ENCODE measurements at regions not wholly inside any gene's neighbourhood (a gene's known extent, or its start where the extent isn't known, plus 50 kb on each side); places are given as distances from the start of the nearest gene placed in this dataset.
"Not testable (repeated sequence)": the region's sequence is repeated elsewhere in the genome, so short reads cannot be mapped to it uniquely, and the experiment has no call there.

GRCh38 chr5:117733051-117733450 is 1158.4 kb upstream of the SEMA6A start:
- DNase-seq (ENCODE audit: insufficient read length, low spot score) (no peak), FAIRE-seq (no peak)
- no peak for TF ChIP-seq POU2F2 (IDR thresholded peaks at IDR 0.05; ENCODE audit: low read depth, low read length)
- no peak for TF ChIP-seq SPI1 (IDR thresholded peaks at IDR 0.05; ENCODE audit: low read depth, low read length)
- no peak for TF ChIP-seq POLR2A (IDR thresholded peaks at IDR 0.05; ENCODE audit: low read depth, low read length)
- TF ChIP-seq TAF1 (IDR thresholded peaks at IDR 0.05; ENCODE audit: low read depth, low read length) = no peak
- no peak for TF ChIP-seq POLR2AphosphoS5 (IDR thresholded peaks at IDR 0.05; ENCODE audit: low read depth, low read length)
- TF ChIP-seq PAX5 (IDR thresholded peaks at IDR 0.05; ENCODE audit: insufficient read depth, low read length, severe bottlenecking) = no peak

- FAIRE-seq (no peak), DNase-seq (ENCODE audit: insufficient read length, low spot score) (no peak)
- TF ChIP-seq POLR2AphosphoS5 (IDR thresholded peaks at IDR 0.05; ENCODE audit: low read depth, low read length) = no peak
- no peak for TF ChIP-seq SPI1 (IDR thresholded peaks at IDR 0.05; ENCODE audit: low read depth, low read length)
- TF ChIP-seq TAF1 (IDR thresholded peaks at IDR 0.05; ENCODE audit: low read depth, low read length) = no peak
- no peak for TF ChIP-seq POU2F2 (IDR thresholded peaks at IDR 0.05; ENCODE audit: low read depth, low read length)
- no peak for TF ChIP-seq PAX5 (IDR thresholded peaks at IDR 0.05; ENCODE audit: insufficient read depth, low read length, severe bottlenecking)
- no peak for TF ChIP-seq POLR2A (IDR thresholded peaks at IDR 0.05; ENCODE audit: low read depth, low read length)
Measured at GRCh38 chr5:117732264-117732663, 1157.6 kb upstream of the SEMA6A start.

GRCh38 chr5:117731446-117731845 is 1156.8 kb upstream of the SEMA6A start:
- TF ChIP-seq POLR2AphosphoS5 (IDR thresholded peaks at IDR 0.05; ENCODE audit: low read depth, low read length) (no peak), PAX5 (IDR thresholded peaks at IDR 0.05; ENCODE audit: insufficient read depth, low read length, severe bottlenecking) (no peak), TAF1 (IDR thresholded peaks at IDR 0.05; ENCODE audit: low read depth, low read length) (no peak), SPI1 (IDR thresholded peaks at IDR 0.05; ENCODE audit: low read depth, low read length) (no peak), POLR2A (IDR thresholded peaks at IDR 0.05; ENCODE audit: low read depth, low read length) (no peak), POU2F2 (IDR thresholded peaks at IDR 0.05; ENCODE audit: low read depth, low read length) (no peak)
- DNase-seq (ENCODE audit: insufficient read length, low spot score) (no peak), FAIRE-seq (no peak)

GRCh38 chr5:117720784-117721183 is 1146.2 kb upstream of the SEMA6A start:
- not testable (repeated sequence) for FAIRE-seq; DNase-seq (ENCODE audit: insufficient read length, low spot score)

GRCh38 chr5:117719413-117719812 is 1144.8 kb upstream of the SEMA6A start:
- TF ChIP-seq PAX5 (IDR thresholded peaks at IDR 0.05; ENCODE audit: insufficient read depth, low read length, severe bottlenecking) (no peak), POLR2A (IDR thresholded peaks at IDR 0.05; ENCODE audit: low read depth, low read length) (no peak), POLR2AphosphoS5 (IDR thresholded peaks at IDR 0.05; ENCODE audit: low read depth, low read length) (no peak), POU2F2 (IDR thresholded peaks at IDR 0.05; ENCODE audit: low read depth, low read length) (no peak), SPI1 (IDR thresholded peaks at IDR 0.05; ENCODE audit: low read depth, low read length) (no peak), TAF1 (IDR thresholded peaks at IDR 0.05; ENCODE audit: low read depth, low read length) (no peak)
- no peak for DNase-seq (ENCODE audit: insufficient read length, low spot score)
- FAIRE-seq = no peak

- FAIRE-seq = no peak
- TF ChIP-seq POU2F2 (IDR thresholded peaks at IDR 0.05; ENCODE audit: low read depth, low read length) = no peak
- no peak for TF ChIP-seq POLR2AphosphoS5 (IDR thresholded peaks at IDR 0.05; ENCODE audit: low read depth, low read length)
- TF ChIP-seq SPI1 (IDR thresholded peaks at IDR 0.05; ENCODE audit: low read depth, low read length) = no peak
- TF ChIP-seq TAF1 (IDR thresholded peaks at IDR 0.05; ENCODE audit: low read depth, low read length) = no peak
- no peak for TF ChIP-seq POLR2A (IDR thresholded peaks at IDR 0.05; ENCODE audit: low read depth, low read length)
- no peak for TF ChIP-seq PAX5 (IDR thresholded peaks at IDR 0.05; ENCODE audit: insufficient read depth, low read length, severe bottlenecking)
- DNase-seq (ENCODE audit: insufficient read length, low spot score) = no peak
Measured at GRCh38 chr5:117713585-117714198, 1139.1 kb upstream of the SEMA6A start.

GRCh38 chr5:117701062-117701461 is 1126.4 kb upstream of the SEMA6A start:
- FAIRE-seq = no peak
- DNase-seq (ENCODE audit: insufficient read length, low spot score) = no peak
- no peak for TF ChIP-seq PAX5 (IDR thresholded peaks at IDR 0.05; ENCODE audit: insufficient read depth, low read length, severe bottlenecking)
- TF ChIP-seq POLR2A (IDR thresholded peaks at IDR 0.05; ENCODE audit: low read depth, low read length) = no peak
- no peak for TF ChIP-seq POLR2AphosphoS5 (IDR thresholded peaks at IDR 0.05; ENCODE audit: low read depth, low read length)
- TF ChIP-seq TAF1 (IDR thresholded peaks at IDR 0.05; ENCODE audit: low read depth, low read length) = no peak
- TF ChIP-seq POU2F2 (IDR thresholded peaks at IDR 0.05; ENCODE audit: low read depth, low read length) = no peak
- TF ChIP-seq SPI1 (IDR thresholded peaks at IDR 0.05; ENCODE audit: low read depth, low read length) = no peak

- DNase-seq (ENCODE audit: insufficient read length, low spot score) (no peak), FAIRE-seq (no peak)
- TF ChIP-seq TAF1 (IDR thresholded peaks at IDR 0.05; ENCODE audit: low read depth, low read length) = no peak
- TF ChIP-seq POLR2A (IDR thresholded peaks at IDR 0.05; ENCODE audit: low read depth, low read length) = no peak
- TF ChIP-seq POU2F2 (IDR thresholded peaks at IDR 0.05; ENCODE audit: low read depth, low read length) = no peak
- TF ChIP-seq POLR2AphosphoS5 (IDR thresholded peaks at IDR 0.05; ENCODE audit: low read depth, low read length) = no peak
- TF ChIP-seq SPI1 (IDR thresholded peaks at IDR 0.05; ENCODE audit: low read depth, low read length) = no peak
- no peak for TF ChIP-seq PAX5 (IDR thresholded peaks at IDR 0.05; ENCODE audit: insufficient read depth, low read length, severe bottlenecking)
Measured at GRCh38 chr5:117692606-117693005, 1118.0 kb upstream of the SEMA6A start.

- FAIRE-seq = no peak
- TF ChIP-seq SPI1 (IDR thresholded peaks at IDR 0.05; ENCODE audit: low read depth, low read length) (no peak), POLR2AphosphoS5 (IDR thresholded peaks at IDR 0.05; ENCODE audit: low read depth, low read length) (no peak), POLR2A (IDR thresholded peaks at IDR 0.05; ENCODE audit: low read depth, low read length) (no peak), PAX5 (IDR thresholded peaks at IDR 0.05; ENCODE audit: insufficient read depth, low read length, severe bottlenecking) (no peak), TAF1 (IDR thresholded peaks at IDR 0.05; ENCODE audit: low read depth, low read length) (no peak), POU2F2 (IDR thresholded peaks at IDR 0.05; ENCODE audit: low read depth, low read length) (no peak)
- DNase-seq (ENCODE audit: insufficient read length, low spot score) = no peak
Measured at GRCh38 chr5:117691081-117691870, 1116.7 kb upstream of the SEMA6A start.
